CD14-positive monocyte (primary cell): ENCODE measurements at regions not wholly inside any gene's neighbourhood (a gene's known extent, or its start where the extent isn't known, plus 50 kb on each side); places are given as distances from the start of the nearest gene placed in this dataset.

Experiments used
- DNase-seq, 3 donors: peaks; one replicate each; pipeline ENCODE4 v3.0.0-alpha.2; 2011 to 2022
- H2AFZ ChIP-seq: 2 replicates; pipeline ENCODE4 v1.6.0; 2012; ENCODE audit warnings: mild to moderate bottlenecking, low read depth, low read length, inconsistent platforms; ENCODE audit not compliant: insufficient read depth, poor library complexity, severe bottlenecking
- H3K27ac ChIP-seq, 2 donors: 1 replicate in 1 of 2; 2 replicates in 1 of 2; pipeline ENCODE4 v1.5.1; 2012 to 2013; ENCODE audit warnings: low read length in 2 of 2, control low read depth in 1 of 2, inconsistent platforms in 1 of 2, low read depth in 1 of 2, mild to moderate bottlenecking in 1 of 2
- H3K27me3 ChIP-seq, 2 donors: one replicate each; pipeline versions ENCODE4 v1.6.0 to v1.6.1; 2011 to 2013; ENCODE audit warnings: low read length in 2 of 2; ENCODE audit not compliant: control insufficient read depth in 2 of 2, insufficient read depth in 2 of 2
- H3K36me3 ChIP-seq, 2 donors: replicated peaks in 1 of 2; 1 replicate in 1 of 2; 2 replicates in 1 of 2; pipeline versions ENCODE4 v1.5.1 to v1.6.1; 2012 to 2013; ENCODE audit warnings: low read length in 2 of 2, control low read depth in 1 of 2, inconsistent platforms in 1 of 2, mild to moderate bottlenecking in 1 of 2; ENCODE audit not compliant: insufficient read depth in 2 of 2, control insufficient read depth in 1 of 2
- H3K4me1 ChIP-seq, 2 donors: 1 replicate in 1 of 2; 2 replicates in 1 of 2; pipeline versions ENCODE4 v1.5.1 to v1.6.1; 2012 to 2013; ENCODE audit warnings: low read length in 2 of 2, control low read depth in 1 of 2, inconsistent platforms in 1 of 2, mild to moderate bottlenecking in 1 of 2, moderate library complexity in 1 of 2; ENCODE audit not compliant: insufficient read depth in 2 of 2, control insufficient read depth in 1 of 2
- H3K4me2 ChIP-seq: replicated peaks from 2 replicates; pipeline ENCODE3; 2012; ENCODE audit warnings: low read length, moderate library complexity, mild to moderate bottlenecking; ENCODE audit not compliant: poor library complexity, severe bottlenecking; ENCODE audit errors: extremely low read depth
- H3K4me3 ChIP-seq, 3 experiments: fragments of 200-600 bp in 1 of 3; sonication (generic) in 1 of 3; replicated peaks in 1 of 3; 1 replicate in 2 of 3; 2 replicates in 1 of 3; pipeline ENCODE4 v1.5.1; 2011 to 2013; ENCODE audit warnings: low read length in 3 of 3, mild to moderate bottlenecking in 3 of 3, control low read depth in 2 of 3, low read depth in 2 of 3, inconsistent platforms in 1 of 3, moderate library complexity in 1 of 3
- H3K79me2 ChIP-seq: 2 replicates; pipeline ENCODE4 v1.6.0; 2012; ENCODE audit warnings: mild to moderate bottlenecking, control low read depth, inconsistent platforms, low read length, moderate library complexity; ENCODE audit not compliant: insufficient read depth
- H3K9ac ChIP-seq: 2 replicates; pipeline ENCODE4 v1.6.0; 2017; ENCODE audit warnings: low read length, mild to moderate bottlenecking; ENCODE audit not compliant: insufficient read depth, poor library complexity, severe bottlenecking
- H3K9me3 ChIP-seq, 2 donors: replicated peaks in 1 of 2; 1 replicate in 1 of 2; 2 replicates in 1 of 2; pipeline versions ENCODE4 v1.5.1 to v1.6.1; 2012 to 2013; ENCODE audit warnings: low read length in 2 of 2, control low read depth in 1 of 2; ENCODE audit not compliant: control insufficient read depth in 1 of 2, insufficient read depth in 1 of 2
- H4K20me1 ChIP-seq: 2 replicates; pipeline ENCODE4 v1.6.0; 2012; ENCODE audit warnings: mild to moderate bottlenecking, low read length, control low read depth, moderate library complexity; ENCODE audit not compliant: insufficient read depth
- H3K27ac Mint-ChIP-seq, 7 donors: one replicate each; pipeline ENCODE4 v1.8.0; 2020; ENCODE audit warnings: mild to moderate bottlenecking in 7 of 7, mixed read lengths in 7 of 7, moderate library complexity in 6 of 7, inconsistent platforms in 2 of 7
- H3K27me3 Mint-ChIP-seq, 3 donors: one replicate each; pipeline ENCODE4 v1.8.0; 2021 to 2022; ENCODE audit warnings: low read depth in 3 of 3, mild to moderate bottlenecking in 3 of 3, mixed read lengths in 3 of 3, moderate library complexity in 3 of 3, inconsistent platforms in 1 of 3
- H3K36me3 Mint-ChIP-seq, 2 donors: one replicate each; pipeline ENCODE4 v1.8.0; 2020; ENCODE audit warnings: mixed read lengths in 2 of 2, inconsistent platforms in 1 of 2, mild to moderate bottlenecking in 1 of 2
- H3K4me1 Mint-ChIP-seq: one replicate; pipeline ENCODE4 v1.8.0; 2020; ENCODE audit warnings: mild to moderate bottlenecking, mixed read lengths
- H3K4me3 Mint-ChIP-seq, 2 donors: one replicate each; pipeline ENCODE4 v1.8.0; 2020; ENCODE audit warnings: mild to moderate bottlenecking in 2 of 2, mixed read lengths in 2 of 2, moderate library complexity in 1 of 2
- H3K9me3 Mint-ChIP-seq, 7 donors: one replicate each; pipeline ENCODE4 v1.8.0; 2020 to 2022; ENCODE audit warnings: mixed read lengths in 7 of 7, mild to moderate bottlenecking in 6 of 7, moderate library complexity in 6 of 7, inconsistent platforms in 2 of 7
- WGBS: methylation state at CpG from one replicate; pipeline ENCODE4 v1.1.5; 2013; ENCODE audit warnings: missing lambda C conversion rate; ENCODE audit not compliant: insufficient coverage; 5-methylcytosine and 5-hydroxymethylcytosine counted together
- intact Hi-C, 2 donors: fragments of 100-400 bp; cut with micrococcal nuclease; formaldehyde crosslinking; loops; one replicate each; pipeline versions ENCODE4 v1.15.0 to v1.15.1; 2023
- TF ChIP-seq, protein P1 (sequence below): fragments of 200-600 bp; IDR thresholded peaks from one replicate; pipeline ENCODE4 v1.8.0; 2022; ENCODE audit warnings: antibody characterized with exemption, mild to moderate bottlenecking

- intact Hi-C loops: no loop called here
- Mint-ChIP-seq H3K4me1 (peaks cover 9% of the 10 kb centered on the region), H3K9me3 (no peaks in the 10 kb centered on the region)
These were observed 415.4 kb upstream of the RORA start for GRCh38 chr15:61644550-61644949.

DNA sequence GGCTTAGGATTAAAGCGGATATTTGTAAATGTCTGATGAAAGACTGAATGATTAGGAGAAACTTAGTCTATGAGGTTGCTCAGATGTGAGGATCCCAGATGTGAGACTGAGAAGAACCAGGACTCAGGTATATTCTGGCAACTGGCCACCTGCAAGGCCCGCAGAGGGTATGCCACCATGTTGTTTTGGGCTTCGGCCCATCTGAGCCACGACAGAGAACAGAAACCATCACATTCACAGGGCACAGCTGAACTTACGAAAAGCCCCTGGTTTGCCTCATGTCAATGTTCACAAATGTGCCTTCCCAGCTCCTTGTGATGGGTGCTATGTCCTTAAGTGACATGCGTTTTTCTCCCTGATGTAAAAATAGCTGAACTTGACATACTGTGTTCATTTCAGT lies 412.5 kb upstream of the RORA start:
- H3K4me1 ChIP-seq: no peaks in the 10 kb centered on the region
- whole genome bisulfite sequencing: 95% methylated on average over 5 of the region's 6 CpGs
- H3K9me3 ChIP-seq: no peaks in the 10 kb centered on the region
- H3K79me2 ChIP-seq: no peaks in the 10 kb centered on the region
- Mint-ChIP-seq H3K27ac (no peak overlapping the region), H3K9me3 (no peaks in the 10 kb centered on the region), H3K27me3 (peaks cover 0 to 2% (median 2%) of the 10 kb centered on the region in 3 donors), H3K36me3 (no peaks in the 10 kb centered on the region), H3K4me1 (no peaks in the 10 kb centered on the region), H3K4me3 (no peak overlapping the region)
- no peak overlapping the region for H3K27ac ChIP-seq
- H3K27me3 ChIP-seq: no peaks in the 10 kb centered on the region
- intact Hi-C loops: no loop called here
- H3K4me3 ChIP-seq: no peak overlapping the region
- no peaks in the 10 kb centered on the region for H3K36me3 ChIP-seq
- TF ChIP-seq, protein P1, sequence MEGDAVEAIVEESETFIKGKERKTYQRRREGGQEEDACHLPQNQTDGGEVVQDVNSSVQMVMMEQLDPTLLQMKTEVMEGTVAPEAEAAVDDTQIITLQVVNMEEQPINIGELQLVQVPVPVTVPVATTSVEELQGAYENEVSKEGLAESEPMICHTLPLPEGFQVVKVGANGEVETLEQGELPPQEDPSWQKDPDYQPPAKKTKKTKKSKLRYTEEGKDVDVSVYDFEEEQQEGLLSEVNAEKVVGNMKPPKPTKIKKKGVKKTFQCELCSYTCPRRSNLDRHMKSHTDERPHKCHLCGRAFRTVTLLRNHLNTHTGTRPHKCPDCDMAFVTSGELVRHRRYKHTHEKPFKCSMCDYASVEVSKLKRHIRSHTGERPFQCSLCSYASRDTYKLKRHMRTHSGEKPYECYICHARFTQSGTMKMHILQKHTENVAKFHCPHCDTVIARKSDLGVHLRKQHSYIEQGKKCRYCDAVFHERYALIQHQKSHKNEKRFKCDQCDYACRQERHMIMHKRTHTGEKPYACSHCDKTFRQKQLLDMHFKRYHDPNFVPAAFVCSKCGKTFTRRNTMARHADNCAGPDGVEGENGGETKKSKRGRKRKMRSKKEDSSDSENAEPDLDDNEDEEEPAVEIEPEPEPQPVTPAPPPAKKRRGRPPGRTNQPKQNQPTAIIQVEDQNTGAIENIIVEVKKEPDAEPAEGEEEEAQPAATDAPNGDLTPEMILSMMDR: no peak
- DNase-seq: no peak
- H4K20me1 ChIP-seq: no peaks in the 10 kb centered on the region
- H3K4me2 ChIP-seq: no peak overlapping the region
- no peak overlapping the region for H2AFZ ChIP-seq
- no peak overlapping the region for H3K9ac ChIP-seq

More at GRCh38 chr15:61644550-61644949, 415.4 kb upstream of the RORA start:
- Histone ChIP-seq H3K27me3 (no peaks in the 10 kb centered on the region), H4K20me1 (no peaks in the 10 kb centered on the region), H3K79me2 (no peaks in the 10 kb centered on the region), H3K4me2 (no peak overlapping the region), H3K36me3 (no peaks in the 10 kb centered on the region), H3K4me3 (no peak overlapping the region), H3K9ac (no peak overlapping the region), H3K4me1 (peaks cover 0 to 4% of the 10 kb centered on the region in 2 donors), H3K9me3 (no peaks in the 10 kb centered on the region), H3K27ac (no peak overlapping the region), H2AFZ (no peak overlapping the region)
- TF ChIP-seq, protein P1: no peak
- H3K36me3 Mint-ChIP-seq: no peaks in the 10 kb centered on the region
- no peak for DNase-seq
- H3K27ac Mint-ChIP-seq: no peak overlapping the region
- H3K27me3 Mint-ChIP-seq: peaks cover 0 to 4% (median 2%) of the 10 kb centered on the region in 3 donors
- H3K4me3 Mint-ChIP-seq: no peak overlapping the region
- WGBS: 88% methylated on average over 1 of the region's 4 CpGs
